ENCODE measurements at regions not wholly inside any gene's neighbourhood (a gene's known extent, or its start where the extent isn't known, plus 50 kb on each side); places are given as distances from the start of the nearest gene placed in this dataset.

DNA sequence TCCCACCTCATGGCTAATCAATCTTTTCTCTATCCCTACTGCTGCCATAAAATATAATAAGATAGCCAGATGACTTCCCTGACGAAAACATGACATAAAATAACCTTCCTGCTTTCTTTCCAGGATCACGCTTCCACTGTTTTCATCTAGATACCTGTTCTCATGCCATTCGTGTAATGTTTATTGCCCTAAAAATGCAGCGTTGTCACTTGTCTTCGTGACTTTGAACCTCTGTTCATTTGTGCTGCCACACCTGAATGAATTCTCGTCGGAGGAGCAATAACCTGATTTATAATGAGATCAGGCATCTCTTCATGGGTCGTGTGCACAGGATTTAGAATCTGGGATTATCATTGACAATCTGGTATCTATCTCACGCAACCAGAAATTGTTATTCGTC lies 1401.9 kb downstream of the CDH11 start:
- no peak overlapping the region for H3K27ac ChIP-seq
- H3K9me3 ChIP-seq = no peaks in the 10 kb centered on the region
- H3K4me3 ChIP-seq = no peak overlapping the region
- no peaks in the 10 kb centered on the region for H3K36me3 ChIP-seq
- no peaks in the 10 kb centered on the region for H3K27me3 ChIP-seq
- WGBS, 5 donors = 75 to 87% (median 78%) methylated on average over 10 of the region's 10 CpGs
- TF ChIP-seq, protein P1, sequence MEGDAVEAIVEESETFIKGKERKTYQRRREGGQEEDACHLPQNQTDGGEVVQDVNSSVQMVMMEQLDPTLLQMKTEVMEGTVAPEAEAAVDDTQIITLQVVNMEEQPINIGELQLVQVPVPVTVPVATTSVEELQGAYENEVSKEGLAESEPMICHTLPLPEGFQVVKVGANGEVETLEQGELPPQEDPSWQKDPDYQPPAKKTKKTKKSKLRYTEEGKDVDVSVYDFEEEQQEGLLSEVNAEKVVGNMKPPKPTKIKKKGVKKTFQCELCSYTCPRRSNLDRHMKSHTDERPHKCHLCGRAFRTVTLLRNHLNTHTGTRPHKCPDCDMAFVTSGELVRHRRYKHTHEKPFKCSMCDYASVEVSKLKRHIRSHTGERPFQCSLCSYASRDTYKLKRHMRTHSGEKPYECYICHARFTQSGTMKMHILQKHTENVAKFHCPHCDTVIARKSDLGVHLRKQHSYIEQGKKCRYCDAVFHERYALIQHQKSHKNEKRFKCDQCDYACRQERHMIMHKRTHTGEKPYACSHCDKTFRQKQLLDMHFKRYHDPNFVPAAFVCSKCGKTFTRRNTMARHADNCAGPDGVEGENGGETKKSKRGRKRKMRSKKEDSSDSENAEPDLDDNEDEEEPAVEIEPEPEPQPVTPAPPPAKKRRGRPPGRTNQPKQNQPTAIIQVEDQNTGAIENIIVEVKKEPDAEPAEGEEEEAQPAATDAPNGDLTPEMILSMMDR (IDR thresholded peaks at IDR 0.05) = no peak
- TF ChIP-seq POLR2A (IDR thresholded peaks at IDR 0.05) = no peak
- TF ChIP-seq EP300 (IDR thresholded peaks at IDR 0.05) = no peak
- TF ChIP-seq POLR2AphosphoS5 (IDR thresholded peaks at IDR 0.05) = no peak
- intact Hi-C loops (cut with DNase I; ENCODE audit: low total_unique reads) = no loop called here
- DNase-seq = no peak
- no peaks in the 10 kb centered on the region for H3K4me1 ChIP-seq

DNA sequence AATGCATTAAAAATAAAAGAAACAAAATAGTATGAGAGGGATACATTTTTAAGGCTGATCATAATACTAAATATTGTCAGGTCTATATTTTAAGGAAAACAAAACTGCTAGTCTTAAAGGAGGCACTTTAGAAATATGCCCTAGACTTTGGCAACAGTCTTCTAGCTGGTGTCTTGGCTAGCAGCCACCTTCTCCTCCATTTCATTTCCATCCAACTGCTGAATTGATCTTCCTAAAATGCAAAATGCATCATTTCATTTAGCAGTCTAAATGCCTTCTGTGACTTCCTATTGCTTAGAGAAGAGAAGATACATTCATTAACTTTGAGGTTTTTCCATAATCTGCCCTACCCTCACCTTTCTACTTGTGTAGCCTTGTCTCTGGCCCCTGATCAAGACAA lies 1404.1 kb downstream of the CDH11 start:
- no peak overlapping the region for H3K4me3 ChIP-seq
- no peaks in the 10 kb centered on the region for H3K36me3 ChIP-seq
- TF ChIP-seq EP300 (IDR thresholded peaks at IDR 0.05) (no peak), POLR2A (IDR thresholded peaks at IDR 0.05) (no peak), POLR2AphosphoS5 (IDR thresholded peaks at IDR 0.05) (no peak)
- TF ChIP-seq, protein P1 (IDR thresholded peaks at IDR 0.05) = no peak
- no peaks in the 10 kb centered on the region for H3K4me1 ChIP-seq
- no peak for DNase-seq
- no peaks in the 10 kb centered on the region for H3K9me3 ChIP-seq
- intact Hi-C loops (cut with DNase I; ENCODE audit: low total_unique reads) = no loop called here
- H3K27ac ChIP-seq = no peak overlapping the region
- no peaks in the 10 kb centered on the region for H3K27me3 ChIP-seq

DNA sequence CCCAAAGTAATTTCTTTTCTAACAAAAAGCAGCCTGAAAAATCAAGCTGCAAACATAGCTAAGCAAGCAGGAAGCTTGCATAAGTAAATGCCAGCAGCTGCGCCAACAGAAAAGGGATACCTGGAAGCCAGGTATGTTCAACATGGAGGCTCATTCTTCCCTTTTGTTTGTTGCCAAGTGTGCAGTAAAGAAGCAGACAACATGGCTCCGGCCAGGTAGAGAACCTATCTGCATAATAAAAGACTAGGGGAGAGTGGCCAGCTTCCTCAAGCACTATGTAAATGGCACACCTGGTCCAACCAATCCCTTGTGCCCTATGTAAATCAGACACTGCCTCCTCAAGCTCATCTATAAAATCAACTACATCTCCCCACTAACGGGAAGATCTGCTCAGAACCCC lies 1407.0 kb downstream of the CDH11 start:
- DNase-seq = peak in 1 of 2 donors; percentile 27
- H3K4me1 ChIP-seq = no peaks in the 10 kb centered on the region
- intact Hi-C loops (cut with DNase I; ENCODE audit: low total_unique reads) = no loop called here
- WGBS, 5 donors = 48 to 70% (median 53%) methylated on average over 3 of the region's 3 CpGs
- H3K27ac ChIP-seq = no peak overlapping the region
- TF ChIP-seq EP300 (IDR thresholded peaks at IDR 0.05) (no peak), POLR2A (IDR thresholded peaks at IDR 0.05) (no peak), POLR2AphosphoS5 (IDR thresholded peaks at IDR 0.05) (no peak)
- TF ChIP-seq, protein P1 (IDR thresholded peaks at IDR 0.05) = no peak
- no peaks in the 10 kb centered on the region for H3K27me3 ChIP-seq
- H3K4me3 ChIP-seq = no peak overlapping the region
- H3K36me3 ChIP-seq = no peaks in the 10 kb centered on the region
- no peaks in the 10 kb centered on the region for H3K9me3 ChIP-seq

DNA sequence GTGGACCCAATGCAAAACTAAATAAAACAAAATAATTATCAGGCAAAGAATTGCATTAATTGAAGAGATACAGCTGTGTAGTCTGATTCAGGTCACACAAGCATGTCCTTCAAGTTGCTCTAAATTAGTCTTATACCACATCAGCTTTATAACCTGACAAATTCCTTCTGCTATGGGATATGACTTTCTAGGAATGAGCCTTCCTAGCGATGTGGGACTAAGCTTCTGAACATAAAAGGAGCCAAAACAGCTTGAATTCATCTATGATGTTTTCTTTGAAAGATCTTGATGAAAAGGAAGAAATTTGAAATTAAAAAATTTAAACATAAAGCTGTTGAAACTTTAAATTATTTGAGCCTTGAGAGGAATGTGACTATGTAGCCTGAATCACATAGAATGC lies 1409.1 kb downstream of the CDH11 start:
- Histone ChIP-seq H3K36me3 (no peaks in the 10 kb centered on the region), H3K9me3 (no peaks in the 10 kb centered on the region), H3K27ac (no peak overlapping the region), H3K4me3 (no peak overlapping the region), H3K27me3 (no peaks in the 10 kb centered on the region), H3K4me1 (no peaks in the 10 kb centered on the region)
- intact Hi-C loops (cut with DNase I; ENCODE audit: low total_unique reads) = no loop called here
- no peak for DNase-seq
- TF ChIP-seq, protein P1 (IDR thresholded peaks at IDR 0.05) = no peak
- TF ChIP-seq POLR2AphosphoS5 (IDR thresholded peaks at IDR 0.05) = no peak
- no peak for TF ChIP-seq EP300 (IDR thresholded peaks at IDR 0.05)
- no peak for TF ChIP-seq POLR2A (IDR thresholded peaks at IDR 0.05)
- 91 to 95% (median 93%) methylated on average over 1 of the region's 1 CpG for WGBS, 5 donors

Measured in stomach (tissue), 8 donors.